T-cell (primary cell): ENCODE measurements at regions not wholly inside any gene's neighbourhood (a gene's known extent, or its start where the extent isn't known, plus 50 kb on each side); places are given as distances from the start of the nearest gene placed in this dataset.

Source experiments
- ATAC-seq, 4 experiments: fragments of 200-7000 bp in 3 of 4; fragments of 150-1000 bp in 1 of 4; cut with Tn5 transposase; replicated peaks in 1 of 4; 1 replicate in 3 of 4; 2 replicates in 1 of 4; pipeline ENCODE4 v1.10.0; 2021; ENCODE audit warnings: moderate library complexity in 3 of 4, mild to moderate bottlenecking in 2 of 4, moderate number of reproducible peaks in 1 of 4
- CTCF ChIA-PET, 2 donors: fragments of 300-600 bp; sonication (Branson Sonifier 250); formaldehyde crosslinking; loops; one replicate each; lab custom pipeline; 2022; ENCODE audit warnings: antibody characterized with exemption in 2 of 2; lab: Charles Lee
- POLR2A ChIA-PET, 2 donors: fragments of 300-600 bp; sonication (Branson Sonifier 250); formaldehyde crosslinking; loops; one replicate each; lab custom pipeline; 2022; ENCODE audit warnings: antibody characterized with exemption in 2 of 2; lab: Charles Lee
- DNase-seq, 35 experiments: peaks; one replicate each; pipeline versions ENCODE4 v3.0.0 to v3.0.0-alpha.2; 2013 to 2023
- H3K27ac ChIP-seq: one replicate; pipeline ENCODE4 v1.5.1; 2013; ENCODE audit warnings: low read length
- H3K27me3 ChIP-seq, 2 experiments: replicated peaks in 1 of 2; 1 replicate in 1 of 2; 2 replicates in 1 of 2; pipeline versions ENCODE4 v1.6.1 to v1.7.0; 2013; ENCODE audit warnings: low read length in 1 of 2, mixed read lengths in 1 of 2; ENCODE audit not compliant: control insufficient read depth in 2 of 2, insufficient read depth in 2 of 2; ENCODE audit errors: extremely low read depth in 1 of 2
- H3K36me3 ChIP-seq, 2 donors: 1 replicate in 1 of 2; 2 replicates in 1 of 2; pipeline versions ENCODE4 v1.6.1 to v1.7.0; 2013; ENCODE audit warnings: low read length in 1 of 2; ENCODE audit not compliant: control insufficient read depth in 2 of 2, insufficient read depth in 1 of 2; ENCODE audit errors: extremely low read depth in 1 of 2
- H3K4me1 ChIP-seq, 2 experiments: 1 replicate in 1 of 2; 2 replicates in 1 of 2; pipeline versions ENCODE4 v1.6.1 to v1.7.0; 2013; ENCODE audit warnings: low read length in 2 of 2, mixed read lengths in 1 of 2; ENCODE audit not compliant: insufficient read depth in 2 of 2, control insufficient read depth in 1 of 2; ENCODE audit errors: extremely low read depth in 1 of 2
- H3K4me3 ChIP-seq, 2 donors: 1 replicate in 1 of 2; 2 replicates in 1 of 2; pipeline versions ENCODE4 v1.5.1 to v1.7.0; 2013; ENCODE audit warnings: mild to moderate bottlenecking in 2 of 2, low read length in 1 of 2, moderate library complexity in 1 of 2; ENCODE audit not compliant: control insufficient read depth in 1 of 2; ENCODE audit errors: extremely low read depth in 1 of 2
- H3K9me3 ChIP-seq: 2 replicates; pipeline ENCODE4 v1.7.0; 2013
- H3K27ac Mint-ChIP-seq, 2 donors: one replicate each; pipeline ENCODE4 v1.8.0; 2020 to 2021; ENCODE audit warnings: mild to moderate bottlenecking in 2 of 2, mixed read lengths in 2 of 2
- H3K27me3 Mint-ChIP-seq, 2 donors: one replicate each; pipeline ENCODE4 v1.8.0; 2021 to 2022; ENCODE audit warnings: mixed read lengths in 2 of 2
- H3K36me3 Mint-ChIP-seq: one replicate; pipeline ENCODE4 v1.8.0; 2021; ENCODE audit warnings: mixed read lengths
- H3K4me1 Mint-ChIP-seq, 3 donors: one replicate each; pipeline ENCODE4 v1.8.0; 2020 to 2022; ENCODE audit warnings: mixed read lengths in 3 of 3, mild to moderate bottlenecking in 1 of 3
- H3K4me3 Mint-ChIP-seq, 3 donors: one replicate each; pipeline ENCODE4 v1.8.0; 2020 to 2022; ENCODE audit warnings: mild to moderate bottlenecking in 3 of 3, mixed read lengths in 3 of 3, moderate library complexity in 3 of 3
- H3K9me3 Mint-ChIP-seq, 3 donors: one replicate each; pipeline ENCODE4 v1.8.0; 2020 to 2022; ENCODE audit warnings: mixed read lengths in 3 of 3
- WGBS: methylation state at CpG from one replicate; pipeline ENCODE4 v1.1.5; 2013; ENCODE audit warnings: missing lambda C conversion rate; ENCODE audit not compliant: insufficient coverage; 5-methylcytosine and 5-hydroxymethylcytosine counted together

- Mint-ChIP-seq H3K9me3 (no peaks in the 10 kb centered on the region), H3K4me3 (no peak overlapping the region), H3K27me3 (no peaks in the 10 kb centered on the region), H3K27ac (no peak overlapping the region), H3K4me1 (peaks cover 0 to 21% (median 0%) of the 10 kb centered on the region in 3 donors), H3K36me3 (no peaks in the 10 kb centered on the region)
- DNase-seq (no peak), ATAC-seq (no peak)
- ChIA-PET CTCF (no interaction called here), POLR2A (interaction anchor here in 1 of 2 donors (0.5 kb wide), 1 partner anchor 199 kb away, joined by 5 read pairs; no protein-coding TSS in a partner anchor)
- H3K27ac ChIP-seq, result no peak overlapping the region
- H3K4me1 ChIP-seq, result no peaks in the 10 kb centered on the region
- no peaks in the 10 kb centered on the region for H3K9me3 ChIP-seq
- H3K36me3 ChIP-seq, result no peaks in the 10 kb centered on the region
- 50% methylated on average over 1 of the region's 2 CpGs for WGBS
- H3K27me3 ChIP-seq, result no peaks in the 10 kb centered on the region
- no peak overlapping the region for H3K4me3 ChIP-seq
These were observed 63.5 kb upstream of the PLAC8 start for GRCh38 chr4:83178029-83178428.

- ATAC-seq, result no peak
- Mint-ChIP-seq H3K4me1 (peaks cover 0 to 21% (median 0%) of the 10 kb centered on the region in 3 donors), H3K36me3 (no peaks in the 10 kb centered on the region)
These were observed 62.7 kb upstream of the PLAC8 start for GRCh38 chr4:83177182-83177581.

GRCh38 chr4:83174844-83175414, 60.4 kb upstream of the PLAC8 start:
- Mint-ChIP-seq H3K4me3 (peak overlapping the region in 1 of 3 donors; percentile 18), H3K36me3 (no peaks in the 10 kb centered on the region), H3K4me1 (peaks cover 0 to 18% (median 5%) of the 10 kb centered on the region in 3 donors), H3K9me3 (no peaks in the 10 kb centered on the region), H3K27ac (peak overlapping the region in 1 of 2 donors; percentile 80), H3K27me3 (no peaks in the 10 kb centered on the region)
- no peaks in the 10 kb centered on the region for H3K36me3 ChIP-seq
- no peak for ATAC-seq
- H3K9me3 ChIP-seq, result no peaks in the 10 kb centered on the region
- DNase-seq, result no peak
- no peaks in the 10 kb centered on the region for H3K4me1 ChIP-seq
- CTCF ChIA-PET, result no interaction called here
- no peak overlapping the region for H3K4me3 ChIP-seq
- no peaks in the 10 kb centered on the region for H3K27me3 ChIP-seq
- WGBS, result no CpG with 5 or more reads among the region's 4 CpGs
- no peak overlapping the region for H3K27ac ChIP-seq
- POLR2A ChIA-PET, result no interaction called here

More at GRCh38 chr4:83177182-83177581, 62.7 kb upstream of the PLAC8 start:
- Histone ChIP-seq H3K27me3 (no peaks in the 10 kb centered on the region), H3K4me3 (no peak overlapping the region), H3K36me3 (no peaks in the 10 kb centered on the region), H3K9me3 (no peaks in the 10 kb centered on the region), H3K4me1 (no peaks in the 10 kb centered on the region), H3K27ac (no peak overlapping the region)
- ChIA-PET POLR2A (no interaction called here), CTCF (no interaction called here)
- WGBS, result no CpG with 5 or more reads among the region's 1 CpG
- no peak overlapping the region for H3K27ac Mint-ChIP-seq
- no peak overlapping the region for H3K4me3 Mint-ChIP-seq
- H3K9me3 Mint-ChIP-seq, result no peaks in the 10 kb centered on the region
- no peak for DNase-seq
- H3K27me3 Mint-ChIP-seq, result no peaks in the 10 kb centered on the region

GRCh38 chr4:83172371-83172770, 57.8 kb upstream of the PLAC8 start:
- DNase-seq (no peak), ATAC-seq (no peak)
- Mint-ChIP-seq H3K27ac (no peak overlapping the region), H3K4me1 (peaks cover under 1 to 15% (median 5%) of the 10 kb centered on the region in 3 donors), H3K27me3 (no peaks in the 10 kb centered on the region), H3K9me3 (no peaks in the 10 kb centered on the region), H3K36me3 (no peaks in the 10 kb centered on the region), H3K4me3 (no peak overlapping the region)
- H3K36me3 ChIP-seq, result no peaks in the 10 kb centered on the region
- ChIA-PET POLR2A (no interaction called here), CTCF (no interaction called here)
- WGBS, result 80% methylated on average over 1 of the region's 5 CpGs
- H3K27me3 ChIP-seq, result no peaks in the 10 kb centered on the region
- H3K4me3 ChIP-seq, result no peak overlapping the region
- H3K4me1 ChIP-seq, result no peaks in the 10 kb centered on the region
- no peak overlapping the region for H3K27ac ChIP-seq
- H3K9me3 ChIP-seq, result no peaks in the 10 kb centered on the region

GRCh38 chr4:83171436-83172039, 57.0 kb upstream of the PLAC8 start:
- H3K27ac ChIP-seq, result no peak overlapping the region

GRCh38 chr4:83170952-83171399, 56.4 kb upstream of the PLAC8 start:
- Histone ChIP-seq H3K9me3 (no peaks in the 10 kb centered on the region), H3K4me3 (no peak overlapping the region), H3K36me3 (no peaks in the 10 kb centered on the region), H3K27ac (no peak overlapping the region), H3K27me3 (no peaks in the 10 kb centered on the region), H3K4me1 (no peaks in the 10 kb centered on the region)
- no peak overlapping the region for H3K27ac Mint-ChIP-seq
- ChIA-PET CTCF (no interaction called here), POLR2A (no interaction called here)
- no peaks in the 10 kb centered on the region for H3K9me3 Mint-ChIP-seq
- H3K27me3 Mint-ChIP-seq, result no peaks in the 10 kb centered on the region
- H3K4me1 Mint-ChIP-seq, result peaks cover 15 to 29% (median 18%) of the 10 kb centered on the region in 3 donors
- WGBS, result no CpG with 5 or more reads among the region's 4 CpGs
- ATAC-seq, result no peak
- H3K36me3 Mint-ChIP-seq, result no peaks in the 10 kb centered on the region
- no peak for DNase-seq
- H3K4me3 Mint-ChIP-seq, result no peak overlapping the region

More at GRCh38 chr4:83171436-83172039, 57.0 kb upstream of the PLAC8 start:
- Mint-ChIP-seq H3K9me3 (no peaks in the 10 kb centered on the region), H3K27me3 (no peaks in the 10 kb centered on the region), H3K27ac (no peak overlapping the region), H3K4me3 (no peak overlapping the region), H3K4me1 (peaks cover 9 to 24% (median 12%) of the 10 kb centered on the region in 3 donors), H3K36me3 (no peaks in the 10 kb centered on the region)
- H3K4me1 ChIP-seq, result no peaks in the 10 kb centered on the region
- no peaks in the 10 kb centered on the region for H3K27me3 ChIP-seq
- H3K4me3 ChIP-seq, result no peak overlapping the region
- POLR2A ChIA-PET, result no interaction called here
- CTCF ChIA-PET, result no interaction called here
- no peaks in the 10 kb centered on the region for H3K36me3 ChIP-seq
- no peaks in the 10 kb centered on the region for H3K9me3 ChIP-seq
- no peak for ATAC-seq
- no CpG with 5 or more reads among the region's 2 CpGs for WGBS
- no peak for DNase-seq
